NCI-H345 treated with DMSO at 0.1 percent for 48 hours (cell line): ENCODE measurements at regions not wholly inside any gene's neighbourhood (a gene's known extent, or its start where the extent isn't known, plus 50 kb on each side); places are given as distances from the start of the nearest gene placed in this dataset.

Experiments
- DNase-seq: peaks from one replicate; lab custom pipeline; 2025; ENCODE audit not compliant: unreplicated experiment; lab: John Stamatoyannopoulos, UW

DNA sequence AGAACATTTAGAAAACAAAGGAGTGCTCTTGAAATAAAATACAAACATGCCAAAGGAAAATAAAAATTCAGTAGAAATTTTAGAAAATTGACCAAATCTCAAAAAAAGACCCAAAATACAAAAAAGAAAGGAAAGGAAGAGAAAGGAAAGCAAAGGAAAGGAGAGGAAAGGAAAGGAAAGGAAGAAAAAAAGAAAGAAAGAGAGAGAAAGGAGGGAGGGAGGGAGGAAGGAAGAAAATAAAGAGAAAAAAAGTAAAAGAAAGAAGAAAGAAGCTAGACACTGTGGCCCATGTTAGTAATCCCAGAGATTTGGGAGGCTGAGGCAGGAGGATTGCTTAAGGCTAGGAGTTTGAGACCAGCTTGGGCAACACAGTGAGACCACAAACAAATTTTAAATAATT lies 500.1 kb upstream of the VRK2 start:
- DNase-seq = no peak

DNA sequence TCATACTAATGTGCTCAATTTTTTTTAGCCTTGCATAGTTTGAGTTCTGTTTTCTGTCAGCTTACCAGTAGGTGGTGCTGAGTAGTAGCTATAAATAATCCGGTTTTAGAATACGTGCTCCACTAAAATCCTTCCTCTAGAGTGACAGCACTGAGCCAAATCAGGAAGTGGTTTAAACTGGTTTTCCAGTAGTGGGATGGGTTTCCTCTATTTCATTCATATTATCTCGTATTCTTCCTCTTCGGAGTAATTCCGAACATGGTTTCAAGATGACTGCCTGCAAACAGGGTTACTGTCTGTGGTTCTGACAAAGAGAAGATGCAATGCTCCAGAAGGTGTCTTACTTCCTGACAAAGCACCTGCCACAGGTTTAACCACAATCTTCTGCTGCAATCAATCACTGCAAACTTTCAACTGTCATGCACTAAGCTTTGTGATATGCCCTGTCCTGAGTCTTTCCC lies 496.9 kb upstream of the VRK2 start:
- DNase-seq = no peak

DNA sequence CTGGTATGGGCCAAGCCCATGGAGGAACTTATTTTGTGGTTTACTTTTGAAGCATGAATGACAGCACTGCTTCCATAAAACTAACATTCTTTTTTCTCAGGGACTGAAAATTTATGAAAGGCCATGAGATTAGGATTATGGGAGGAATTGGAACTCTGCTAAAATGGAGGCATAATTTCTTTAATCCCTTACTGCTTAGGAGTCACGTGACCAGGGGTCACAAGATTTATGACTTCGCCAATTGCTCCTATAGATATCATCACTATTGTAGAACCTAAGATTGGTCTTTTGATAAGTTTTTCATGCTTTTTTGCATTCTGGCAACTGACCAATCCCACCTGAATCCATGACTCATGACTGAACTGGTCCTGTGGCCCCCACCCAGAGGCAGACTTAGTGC lies 495.7 kb upstream of the VRK2 start:
- no peak for DNase-seq

DNA sequence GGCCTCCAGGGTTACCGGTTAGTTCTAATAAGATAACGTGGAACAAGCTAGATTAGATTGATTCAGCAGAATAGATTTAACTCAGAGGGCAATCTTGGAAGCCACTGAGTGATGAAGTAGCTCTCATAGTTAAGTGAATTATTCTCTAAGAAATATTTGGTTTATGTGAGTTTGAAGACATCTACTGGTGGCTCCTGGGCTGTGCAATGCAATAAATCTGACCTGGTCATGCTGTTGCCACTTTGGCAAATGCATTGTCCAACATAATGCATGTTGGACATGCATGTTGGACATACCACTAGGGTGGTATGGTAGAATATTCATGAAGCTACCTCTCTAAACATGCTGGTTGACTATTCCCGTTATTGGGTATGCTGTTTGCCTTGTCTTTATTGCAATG lies 493.7 kb upstream of the VRK2 start:
- no peak for DNase-seq

DNA sequence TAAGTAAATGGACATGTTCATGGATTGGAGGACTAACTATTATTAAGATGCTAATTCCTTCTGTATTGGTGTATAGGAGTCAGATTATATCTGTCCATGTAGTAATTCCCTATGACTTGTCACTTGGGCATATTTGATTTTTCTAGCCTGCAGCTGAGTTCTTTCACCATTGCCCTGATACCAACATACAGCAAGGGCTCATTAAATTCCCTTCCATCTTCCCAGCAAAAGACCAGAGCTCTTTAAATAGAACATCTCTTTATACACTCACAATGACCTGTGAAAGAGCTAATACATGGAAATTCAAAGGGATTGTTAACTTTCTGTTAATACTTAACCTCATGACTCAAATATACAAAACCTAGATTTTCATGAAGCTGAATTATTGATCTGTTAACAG lies 492.3 kb upstream of the VRK2 start:
- no peak for DNase-seq

DNA sequence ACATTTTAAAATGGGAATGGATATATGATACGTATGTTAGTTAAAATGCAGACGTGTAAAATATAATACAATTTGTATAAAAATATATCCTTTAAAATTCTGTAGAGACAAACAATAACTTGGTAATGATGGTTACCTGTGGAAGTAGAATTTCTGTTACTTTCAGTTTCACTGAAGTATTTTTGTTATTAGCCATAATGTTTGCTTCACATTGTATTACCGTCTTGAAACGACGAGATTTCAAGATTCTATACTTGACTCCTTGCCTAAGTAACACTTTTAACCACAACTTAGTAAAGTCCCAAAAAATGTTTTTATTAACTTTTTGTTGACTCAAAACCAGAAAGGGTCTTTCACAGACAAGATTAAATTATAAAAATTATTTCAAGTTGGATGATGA lies 488.3 kb upstream of the VRK2 start:
- no peak for DNase-seq

DNA sequence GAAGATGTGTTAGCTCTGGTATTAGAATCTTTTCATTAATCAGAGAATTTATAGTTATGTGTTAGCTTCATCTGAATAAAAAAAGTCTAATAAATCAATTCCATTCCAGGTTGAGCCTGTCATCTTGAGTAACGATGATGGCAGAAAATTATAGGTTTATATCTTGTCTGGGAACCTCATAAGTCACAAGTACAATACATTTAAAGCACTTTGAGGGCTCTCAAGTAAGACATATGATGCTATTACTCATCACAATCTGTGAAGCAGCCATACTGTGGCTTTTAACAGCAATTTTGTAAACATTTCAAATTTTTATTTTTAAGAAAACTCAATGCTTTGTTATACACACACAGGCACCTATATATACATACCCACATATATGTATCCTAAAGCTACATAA lies 484.1 kb upstream of the VRK2 start:
- no peak for DNase-seq

DNA sequence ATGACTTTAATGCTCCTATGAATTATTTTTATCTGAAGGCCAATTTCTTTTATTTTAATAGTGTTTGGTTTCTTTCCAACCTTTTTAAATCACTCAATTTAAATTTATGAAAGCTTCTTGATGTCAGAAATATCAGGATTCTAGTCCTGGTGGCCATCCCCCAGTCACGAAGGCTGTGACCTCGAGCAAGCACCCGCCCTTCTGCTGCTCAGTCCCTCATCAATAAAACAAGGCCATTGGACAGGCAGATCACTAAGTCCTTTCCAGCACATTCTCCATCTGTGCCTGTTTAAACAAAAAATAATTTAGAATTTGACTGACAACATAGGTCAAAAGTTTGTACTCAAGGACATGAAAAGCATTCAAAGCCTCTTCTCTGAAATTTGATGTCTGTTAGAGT lies 483.6 kb upstream of the VRK2 start:
- DNase-seq = no peak

DNA sequence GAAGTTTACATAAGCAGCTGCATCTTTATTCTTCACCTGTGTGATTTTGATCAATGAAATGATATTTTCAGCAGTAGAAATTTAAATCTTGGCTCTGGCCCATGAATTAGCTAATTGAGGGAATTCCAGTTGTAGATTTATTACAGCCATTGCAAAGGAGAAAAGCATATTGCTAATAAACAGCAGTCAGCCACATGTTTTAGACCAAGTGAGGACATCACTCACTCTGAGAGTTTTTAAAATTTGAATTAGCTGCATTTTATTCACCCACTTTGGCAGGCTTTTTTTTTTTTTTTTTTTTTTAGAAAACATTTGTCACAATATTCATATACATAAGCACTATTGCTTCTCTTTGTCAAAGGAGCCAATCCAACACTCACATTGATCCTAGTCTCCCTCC lies 479.4 kb upstream of the VRK2 start:
- DNase-seq = no peak

DNA sequence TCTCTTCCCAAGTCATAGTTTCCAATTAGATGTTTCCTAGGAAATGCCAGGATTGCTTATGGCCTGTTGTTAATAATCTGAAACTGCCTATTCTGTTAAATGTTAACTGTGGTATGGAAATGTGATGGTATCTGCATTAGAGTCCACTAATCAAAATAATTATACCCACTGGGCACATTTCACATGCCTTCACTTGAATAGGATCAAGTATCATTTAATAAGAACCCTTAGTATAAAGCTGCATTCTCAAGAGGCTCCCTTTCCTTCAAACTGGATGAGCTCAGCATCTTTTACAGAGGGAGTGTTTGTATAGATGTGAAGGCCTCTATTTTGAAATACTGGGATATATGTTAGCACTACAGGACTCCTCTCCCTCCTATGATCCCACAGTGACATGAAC lies 477.2 kb upstream of the VRK2 start:
- no peak for DNase-seq

DNA sequence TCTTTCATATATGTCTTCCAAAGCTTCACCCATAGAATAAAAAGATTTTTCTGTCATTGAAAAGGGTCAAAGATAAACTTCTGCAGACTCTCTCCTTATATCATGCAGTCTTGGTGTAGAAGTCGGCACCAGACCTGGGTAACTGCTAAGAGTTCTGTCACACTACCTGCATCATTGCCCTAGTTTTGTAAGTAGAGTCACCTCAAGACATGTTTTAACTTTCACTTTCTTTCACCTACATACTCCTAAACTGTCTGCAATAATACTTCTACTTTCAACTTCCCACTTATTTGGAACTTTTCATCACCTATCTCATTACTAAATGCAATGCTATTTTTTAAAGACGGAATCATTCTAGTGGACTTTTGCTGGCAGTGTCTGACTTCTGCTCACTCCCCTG lies 475.6 kb upstream of the VRK2 start:
- DNase-seq = no peak

DNA sequence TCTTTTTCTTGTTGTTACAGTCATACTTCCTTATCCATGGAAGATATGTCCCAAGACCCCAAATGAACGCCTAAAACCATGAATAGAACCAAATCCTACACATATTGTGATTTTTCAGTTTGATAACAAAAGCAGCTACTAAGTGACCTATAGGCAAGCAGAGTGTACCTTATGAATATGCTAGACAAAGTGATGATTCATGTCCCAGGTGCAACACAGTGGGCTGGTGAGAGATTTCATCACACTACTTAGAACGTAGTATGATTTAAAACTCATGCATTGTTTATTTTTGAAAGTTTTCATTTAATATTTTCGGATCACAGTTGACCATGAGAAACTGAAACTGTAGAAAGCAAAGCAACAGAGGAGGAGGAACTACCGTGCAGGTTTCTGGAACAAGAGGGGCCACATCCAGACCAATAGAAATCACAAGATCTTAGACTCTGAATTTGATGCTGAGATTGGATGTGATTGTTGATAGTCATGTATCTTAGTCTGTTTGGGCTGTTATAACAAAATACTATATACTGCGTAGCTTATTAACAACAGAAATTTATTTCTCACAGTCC lies 470.8 kb upstream of the VRK2 start:
- no peak for DNase-seq

DNA sequence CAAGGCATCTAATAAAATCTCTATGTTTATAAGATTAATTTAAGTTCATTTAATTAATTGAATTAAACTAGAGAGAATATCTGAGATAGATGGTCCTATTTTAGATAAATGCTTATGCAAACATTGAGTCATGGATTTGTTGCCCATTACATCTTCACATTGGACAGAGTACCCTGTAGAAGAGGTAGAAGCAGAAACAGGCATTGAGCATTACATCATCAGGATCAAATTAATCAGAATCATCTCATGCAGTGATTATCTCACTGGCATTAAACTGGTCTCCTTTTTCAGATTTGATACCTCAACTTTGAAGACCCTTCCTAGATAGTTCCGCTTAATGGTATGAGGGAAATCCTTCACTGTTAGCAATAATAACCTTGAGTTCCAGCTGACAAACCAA lies 469.6 kb upstream of the VRK2 start:
- DNase-seq = no peak

DNA sequence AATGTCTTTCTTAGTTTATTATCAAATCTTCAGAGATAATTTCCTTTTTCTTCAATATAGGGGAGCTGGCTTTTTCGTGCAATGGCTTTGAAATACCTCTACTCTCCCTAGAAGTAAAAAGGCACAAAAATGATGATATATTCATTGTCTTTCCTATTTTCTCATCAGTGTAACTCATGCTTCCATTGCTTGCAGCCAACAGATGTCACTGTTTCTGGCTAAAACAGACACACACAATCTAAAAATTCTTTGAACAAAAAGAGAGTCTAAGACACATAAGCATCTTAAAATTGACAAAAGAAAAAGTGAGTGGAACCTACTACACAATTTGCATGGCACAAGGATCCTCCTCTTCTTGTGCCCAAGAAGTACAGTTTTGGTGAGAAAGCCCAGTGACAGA lies 448.7 kb upstream of the VRK2 start:
- DNase-seq = no peak

DNA sequence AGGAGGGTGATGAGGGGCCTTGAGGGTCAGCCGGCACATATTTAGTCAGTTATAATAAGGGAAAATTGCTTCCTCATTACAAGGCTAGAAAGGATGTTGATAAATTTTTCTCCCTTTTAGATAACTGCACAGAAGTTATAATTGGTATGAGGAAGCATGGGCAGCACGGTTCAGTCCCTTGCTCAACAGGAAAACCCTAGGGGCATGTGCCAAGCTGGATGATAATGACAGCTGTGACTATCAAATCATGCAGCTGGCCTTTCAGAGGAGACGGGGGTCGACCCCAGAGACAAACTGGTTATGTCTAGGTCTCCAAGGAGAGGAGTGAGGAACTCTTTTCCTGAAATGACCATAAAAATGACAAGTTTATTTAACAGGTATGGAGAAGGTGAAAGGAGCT lies 448.1 kb upstream of the VRK2 start:
- DNase-seq = no peak

DNA sequence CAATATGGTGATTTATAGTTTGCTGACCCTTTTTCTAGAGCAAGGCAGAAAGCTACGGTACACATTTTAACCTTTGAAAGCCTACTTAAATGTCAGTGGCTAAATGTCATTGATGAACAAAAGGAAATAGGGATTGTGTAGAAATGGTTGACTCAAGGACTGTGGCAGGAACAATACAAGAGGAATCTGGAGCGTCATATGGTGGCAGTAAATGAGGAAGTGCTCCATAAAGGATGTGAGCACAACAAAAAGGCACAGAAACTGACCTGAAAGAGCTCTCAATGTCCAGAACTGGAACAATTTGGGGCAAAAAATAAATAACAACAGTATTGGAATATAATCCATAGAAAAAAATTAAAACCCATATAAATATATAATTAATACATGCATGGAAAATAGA lies 443.9 kb upstream of the VRK2 start:
- DNase-seq = no peak

DNA sequence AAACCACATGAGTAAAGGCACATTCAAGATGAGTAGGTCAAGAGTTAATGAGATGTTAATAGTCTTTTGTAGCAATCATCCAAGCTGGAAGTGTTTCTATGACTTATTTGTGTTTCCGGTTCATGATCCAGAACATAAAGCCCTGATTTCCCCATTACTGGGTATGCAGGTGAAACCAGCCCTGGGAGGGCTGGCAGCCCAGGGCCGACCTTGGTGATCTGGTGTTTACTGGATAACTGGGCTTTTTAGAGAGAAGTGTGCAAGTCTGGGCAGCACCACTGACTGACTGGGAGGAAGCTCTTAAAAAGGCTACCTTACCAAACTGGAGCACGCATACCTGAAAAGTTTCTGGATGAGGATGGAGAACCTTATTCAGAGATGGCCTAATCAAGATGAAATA lies 431.6 kb upstream of the VRK2 start:
- no peak for DNase-seq

DNA sequence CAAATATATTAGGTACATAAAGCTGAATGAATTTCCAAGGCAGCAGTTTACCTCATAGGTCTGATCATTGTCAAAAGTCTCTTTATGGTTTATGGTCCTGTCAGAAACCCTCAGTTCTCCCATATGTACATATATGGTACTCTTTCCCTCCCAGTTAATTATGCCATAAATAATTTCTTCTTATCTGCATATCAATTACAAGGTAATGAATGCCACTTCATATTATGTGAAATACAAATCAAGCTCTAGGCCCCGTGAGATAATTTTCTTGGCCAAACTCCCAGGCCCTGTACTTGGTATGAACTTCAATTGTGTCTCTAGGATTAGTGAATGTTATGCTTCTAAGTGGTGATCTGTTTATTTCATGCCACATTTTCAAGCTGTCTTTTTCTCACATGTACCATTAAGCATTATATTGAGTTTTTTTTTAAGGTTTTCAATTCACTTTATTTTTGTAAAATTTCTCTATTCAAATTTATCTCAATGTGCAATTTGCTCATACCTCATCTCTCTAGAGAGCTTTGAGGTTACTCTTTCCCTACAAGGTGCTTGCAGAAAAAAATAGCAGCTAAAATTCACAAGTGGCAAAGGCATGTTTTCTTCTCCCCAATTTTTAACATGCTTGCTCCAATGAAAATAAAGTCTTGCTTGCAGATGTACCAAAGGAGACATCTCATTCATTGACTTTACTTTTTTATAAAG lies 430.6 kb upstream of the VRK2 start:
- no peak for DNase-seq

DNA sequence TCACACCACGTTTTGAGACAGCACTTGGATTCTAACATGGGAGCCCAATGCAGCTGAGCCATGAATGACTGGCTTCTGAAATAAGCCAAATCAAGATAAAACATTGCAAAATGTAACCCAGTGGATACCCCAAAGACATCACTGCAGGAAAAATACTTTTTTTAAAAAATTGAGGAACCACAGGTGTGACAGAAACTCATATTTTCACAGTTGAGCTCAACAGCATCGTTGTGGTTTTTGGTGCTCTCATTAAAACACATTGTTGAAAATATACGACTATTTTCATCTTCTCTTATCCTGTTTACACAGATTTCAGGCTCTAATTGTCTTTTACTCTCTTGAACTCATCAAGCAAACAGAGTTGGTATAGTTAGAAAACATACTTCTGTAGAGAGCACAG lies 429.3 kb upstream of the VRK2 start:
- no peak for DNase-seq

DNA sequence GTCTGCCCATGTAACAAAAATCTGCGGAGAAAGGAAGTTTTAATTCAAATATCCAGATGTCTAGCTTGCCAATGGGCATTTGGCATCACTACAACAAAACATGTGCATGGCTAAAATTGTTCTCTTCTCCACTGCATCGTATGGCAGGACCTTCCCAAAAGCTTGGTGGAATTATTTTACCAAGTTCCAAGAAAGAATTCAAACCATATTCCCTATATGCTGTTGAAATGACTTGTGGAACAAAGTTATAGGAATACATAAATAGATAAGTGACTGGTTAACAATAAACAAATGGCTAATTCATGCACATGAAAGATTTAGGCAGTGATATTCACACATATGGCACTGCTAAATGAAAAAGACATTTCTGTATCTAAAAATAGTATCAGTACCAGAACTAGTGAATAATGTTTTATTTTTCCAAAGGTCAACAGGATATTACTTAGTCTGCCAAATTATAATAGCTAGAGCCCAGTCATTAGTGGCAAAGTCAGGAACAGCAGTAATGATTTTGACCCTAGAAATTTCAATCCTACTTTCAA lies 425.4 kb upstream of the VRK2 start:
- no peak for DNase-seq

DNA sequence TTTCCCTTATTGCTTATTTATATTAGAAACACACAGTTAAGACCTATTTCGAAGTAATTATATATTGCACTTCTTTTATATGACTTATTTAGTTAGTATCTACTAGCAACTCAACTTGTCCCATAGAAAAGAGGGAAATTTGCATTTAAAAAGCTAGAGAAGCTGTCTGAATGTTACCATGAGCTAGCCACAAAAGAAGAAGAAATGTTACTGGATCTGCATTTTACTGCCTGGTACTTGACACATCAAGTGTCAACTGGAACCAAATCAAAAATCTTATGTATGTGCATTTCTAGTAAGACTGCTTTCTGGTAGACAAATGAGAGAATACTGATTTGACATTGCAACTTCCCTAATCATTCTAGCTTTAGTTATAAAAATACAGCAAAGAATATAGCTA lies 424.6 kb upstream of the VRK2 start:
- no peak for DNase-seq

DNA sequence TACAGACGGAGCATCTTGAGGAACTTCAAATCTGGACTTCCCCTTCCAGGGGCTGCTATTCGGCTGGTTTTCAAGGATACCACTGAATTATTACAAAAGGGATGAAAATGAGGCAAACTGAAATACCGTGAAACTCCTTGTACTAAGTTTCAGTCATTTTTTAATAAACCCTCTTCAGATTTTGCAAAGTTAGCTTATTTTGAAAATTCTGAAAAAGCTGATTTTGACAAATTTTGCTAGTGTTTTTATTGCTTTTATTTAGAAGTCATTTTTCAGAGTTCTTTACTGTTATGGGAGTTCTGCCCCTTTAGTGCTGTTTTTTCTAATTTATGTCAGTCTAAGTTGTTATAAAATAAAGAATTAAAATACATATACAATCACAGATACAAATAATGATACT lies 390.4 kb upstream of the VRK2 start:
- DNase-seq = no peak

DNA sequence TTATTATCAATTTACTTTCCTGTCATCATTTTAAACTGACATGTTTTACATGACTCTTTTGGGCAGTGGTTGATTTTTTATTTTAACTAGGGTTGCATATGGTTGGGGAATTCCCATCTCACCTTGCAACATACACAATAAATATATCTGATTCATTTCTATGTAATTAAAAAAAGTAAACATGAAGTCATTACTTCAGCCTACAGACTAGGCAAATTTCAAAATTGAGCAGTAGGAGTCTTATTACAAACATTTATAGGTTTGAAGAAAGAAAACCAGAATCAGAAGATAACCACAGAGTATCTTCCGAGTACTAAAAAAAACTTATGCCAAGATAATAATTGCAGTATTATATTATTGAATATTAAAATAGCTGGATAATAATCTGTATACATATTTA lies 377.0 kb upstream of the VRK2 start:
- no peak for DNase-seq
